Suprapubic skin (tissue), 4 donors: ENCODE measurements at regions not wholly inside any gene's neighbourhood (a gene's known extent, or its start where the extent isn't known, plus 50 kb on each side); places are given as distances from the start of the nearest gene placed in this dataset.

Source experiments
- DNase-seq, 2 donors: peaks; one replicate each; pipeline ENCODE4 v3.0.0-alpha.2; 2019; ENCODE audit warnings: low spot score in 2 of 2
- H3K27ac ChIP-seq: fragments of 200-600 bp; sonication (generic); one replicate; pipeline ENCODE4 v1.5.1; 2019
- H3K27me3 ChIP-seq: fragments of 200-600 bp; sonication (generic); one replicate; pipeline ENCODE4 v1.5.1; 2019
- H3K36me3 ChIP-seq: fragments of 200-600 bp; sonication (generic); one replicate; pipeline ENCODE4 v1.5.1; 2019
- H3K4me1 ChIP-seq: fragments of 200-600 bp; sonication (generic); one replicate; pipeline ENCODE4 v1.5.1; 2019
- H3K4me3 ChIP-seq: fragments of 200-600 bp; sonication (generic); one replicate; pipeline ENCODE4 v1.5.1; 2019; ENCODE audit warnings: mild to moderate bottlenecking
- H3K9me3 ChIP-seq: fragments of 200-600 bp; sonication (generic); one replicate; pipeline ENCODE4 v1.5.1; 2019
- EP300 ChIP-seq: sonication (generic); formaldehyde crosslinking; IDR thresholded peaks from one replicate; pipeline ENCODE4 v1.6.1; 2017; ENCODE audit warnings: antibody characterized with exemption
- POLR2A ChIP-seq, 2 donors: fragments of 450-650 bp; IDR thresholded peaks; one replicate each; pipeline ENCODE4 v1.6.1; 2017; ENCODE audit warnings: antibody characterized with exemption in 2 of 2, mild to moderate bottlenecking in 2 of 2, moderate library complexity in 2 of 2
- POLR2AphosphoS5 ChIP-seq, 3 donors: sonication (generic); formaldehyde crosslinking; IDR thresholded peaks; one replicate each; pipeline ENCODE4 v1.6.1; 2017; ENCODE audit warnings: antibody characterized with exemption in 3 of 3
- WGBS: methylation state at CpG from one replicate; pipeline ENCODE4 v1.1.5; 2018; 5-methylcytosine and 5-hydroxymethylcytosine counted together
- TF ChIP-seq, protein P1 (sequence below), 2 donors: fragments of 200-600 bp in 1 of 2; fragments of 450-650 bp in 1 of 2; sonication (generic) in 1 of 2; IDR thresholded peaks; one replicate each; pipeline ENCODE4 v1.5.1; 2016 to 2019; ENCODE audit warnings: antibody characterized with exemption in 2 of 2, mild to moderate bottlenecking in 1 of 2, moderate library complexity in 1 of 2

DNA sequence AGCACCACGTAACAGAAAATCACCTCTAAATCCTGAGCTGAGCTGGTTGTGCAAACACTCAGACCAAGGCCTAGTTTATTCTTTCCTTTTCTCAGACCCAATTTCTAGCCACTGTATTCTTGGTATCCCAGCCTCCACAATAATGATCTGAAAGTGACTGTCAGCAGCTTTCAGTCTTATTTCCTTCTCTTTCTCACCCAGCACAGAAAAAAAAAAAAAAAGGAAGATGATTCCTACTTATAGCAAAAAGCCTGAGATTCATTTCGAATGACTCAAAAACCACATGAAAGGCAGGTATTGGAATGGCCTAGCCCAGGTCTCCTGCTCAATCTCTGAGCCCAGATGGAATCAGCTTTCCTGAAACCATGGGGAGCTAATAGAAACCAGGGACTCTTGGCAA, 298.6 kb upstream of the PPFIA2 start:
- H3K36me3 ChIP-seq = no peaks in the 10 kb centered on the region
- 55% methylated on average over 2 of the region's 2 CpGs for WGBS
- TF ChIP-seq POLR2AphosphoS5 (IDR thresholded peaks at IDR 0.05) (no peak), POLR2A (IDR thresholded peaks at IDR 0.05) (no peak), EP300 (no peak)
- TF ChIP-seq, protein P1, sequence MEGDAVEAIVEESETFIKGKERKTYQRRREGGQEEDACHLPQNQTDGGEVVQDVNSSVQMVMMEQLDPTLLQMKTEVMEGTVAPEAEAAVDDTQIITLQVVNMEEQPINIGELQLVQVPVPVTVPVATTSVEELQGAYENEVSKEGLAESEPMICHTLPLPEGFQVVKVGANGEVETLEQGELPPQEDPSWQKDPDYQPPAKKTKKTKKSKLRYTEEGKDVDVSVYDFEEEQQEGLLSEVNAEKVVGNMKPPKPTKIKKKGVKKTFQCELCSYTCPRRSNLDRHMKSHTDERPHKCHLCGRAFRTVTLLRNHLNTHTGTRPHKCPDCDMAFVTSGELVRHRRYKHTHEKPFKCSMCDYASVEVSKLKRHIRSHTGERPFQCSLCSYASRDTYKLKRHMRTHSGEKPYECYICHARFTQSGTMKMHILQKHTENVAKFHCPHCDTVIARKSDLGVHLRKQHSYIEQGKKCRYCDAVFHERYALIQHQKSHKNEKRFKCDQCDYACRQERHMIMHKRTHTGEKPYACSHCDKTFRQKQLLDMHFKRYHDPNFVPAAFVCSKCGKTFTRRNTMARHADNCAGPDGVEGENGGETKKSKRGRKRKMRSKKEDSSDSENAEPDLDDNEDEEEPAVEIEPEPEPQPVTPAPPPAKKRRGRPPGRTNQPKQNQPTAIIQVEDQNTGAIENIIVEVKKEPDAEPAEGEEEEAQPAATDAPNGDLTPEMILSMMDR (IDR thresholded peaks at IDR 0.05) = no peak
- DNase-seq = no peak
- no peak overlapping the region for H3K27ac ChIP-seq
- no peaks in the 10 kb centered on the region for H3K27me3 ChIP-seq
- H3K4me1 ChIP-seq = no peaks in the 10 kb centered on the region
- H3K9me3 ChIP-seq = no peaks in the 10 kb centered on the region
- no peak overlapping the region for H3K4me3 ChIP-seq

DNA sequence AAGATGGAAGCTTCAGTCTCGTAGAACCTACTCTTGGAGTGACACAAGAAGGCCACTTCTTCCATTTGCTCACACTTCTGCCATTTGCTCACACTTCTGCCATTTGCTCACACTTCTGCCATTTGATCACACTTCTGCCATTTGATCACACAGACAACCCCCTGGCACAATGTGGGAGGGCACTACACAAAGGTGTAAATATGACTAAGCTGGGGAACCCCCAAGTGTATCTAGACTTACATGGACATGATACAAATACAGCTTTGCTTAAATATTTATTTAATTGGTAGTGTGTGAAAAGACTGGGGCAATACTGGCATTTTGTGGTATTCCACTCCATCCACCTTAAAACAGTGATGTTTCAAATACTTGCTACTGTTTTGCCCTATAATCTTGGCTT, 296.2 kb upstream of the PPFIA2 start:
- no peak for DNase-seq
- Histone ChIP-seq H3K4me1 (no peaks in the 10 kb centered on the region), H3K27me3 (no peaks in the 10 kb centered on the region), H3K36me3 (no peaks in the 10 kb centered on the region), H3K27ac (no peak overlapping the region), H3K4me3 (no peak overlapping the region), H3K9me3 (no peaks in the 10 kb centered on the region)
- TF ChIP-seq, protein P1 (IDR thresholded peaks at IDR 0.05) = no peak
- 38% methylated on average over 1 of the region's 1 CpG for WGBS

DNA sequence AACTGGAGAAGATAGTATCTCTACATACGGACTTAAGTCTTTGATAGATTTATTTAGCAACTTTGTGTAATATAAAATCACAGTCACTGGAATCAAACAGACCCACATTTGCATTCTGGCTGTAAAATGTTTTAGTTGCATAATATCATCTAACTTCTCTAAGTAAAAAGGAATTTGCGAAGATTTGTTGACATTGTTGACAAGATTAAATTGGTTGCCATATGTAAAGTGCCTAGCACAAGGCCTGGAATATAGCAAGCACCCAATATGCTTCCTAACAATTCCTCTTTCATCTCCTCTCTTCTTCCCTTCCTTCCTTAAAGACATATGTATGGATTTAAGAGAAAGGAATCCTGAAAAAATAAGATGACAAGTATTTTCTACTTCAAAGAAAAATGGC, 295.4 kb upstream of the PPFIA2 start:
- 55% methylated on average over 2 of the region's 2 CpGs for WGBS
- no peak overlapping the region for H3K4me3 ChIP-seq
- no peaks in the 10 kb centered on the region for H3K36me3 ChIP-seq
- no peaks in the 10 kb centered on the region for H3K9me3 ChIP-seq
- no peak for DNase-seq
- no peaks in the 10 kb centered on the region for H3K27me3 ChIP-seq
- no peaks in the 10 kb centered on the region for H3K4me1 ChIP-seq
- TF ChIP-seq, protein P1 (IDR thresholded peaks at IDR 0.05) = no peak
- TF ChIP-seq POLR2A (IDR thresholded peaks at IDR 0.05) (no peak), POLR2AphosphoS5 (IDR thresholded peaks at IDR 0.05) (no peak), EP300 (no peak)
- H3K27ac ChIP-seq = no peak overlapping the region

DNA sequence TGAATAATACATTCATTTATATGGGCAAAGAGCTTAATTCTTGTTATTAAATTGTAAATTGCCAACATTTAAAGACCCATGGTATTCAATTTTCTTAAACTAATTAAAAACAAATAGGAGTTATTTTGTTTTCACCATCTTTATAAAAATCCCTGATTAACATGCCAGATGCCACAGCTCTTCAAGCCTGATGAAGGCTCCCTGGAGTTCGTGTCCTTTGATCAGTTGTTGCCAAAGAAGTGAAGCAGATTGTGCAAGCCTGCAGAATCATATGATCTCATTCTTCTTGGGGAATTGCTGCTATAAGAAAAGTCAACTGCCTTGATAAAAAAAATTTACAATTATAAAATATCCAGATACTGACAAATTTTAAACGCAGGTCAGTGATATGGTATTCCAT, 288.3 kb upstream of the PPFIA2 start:
- no peaks in the 10 kb centered on the region for H3K4me1 ChIP-seq
- H3K4me3 ChIP-seq = no peak overlapping the region
- TF ChIP-seq EP300 = no peak
- TF ChIP-seq POLR2A (IDR thresholded peaks at IDR 0.05) = no peak
- no peak for TF ChIP-seq POLR2AphosphoS5 (IDR thresholded peaks at IDR 0.05)
- TF ChIP-seq, protein P1 (IDR thresholded peaks at IDR 0.05) = no peak
- no peaks in the 10 kb centered on the region for H3K9me3 ChIP-seq
- whole genome bisulfite sequencing = 54% methylated on average over 2 of the region's 2 CpGs
- DNase-seq = no peak
- no peaks in the 10 kb centered on the region for H3K27me3 ChIP-seq
- H3K36me3 ChIP-seq = no peaks in the 10 kb centered on the region
- no peak overlapping the region for H3K27ac ChIP-seq

DNA sequence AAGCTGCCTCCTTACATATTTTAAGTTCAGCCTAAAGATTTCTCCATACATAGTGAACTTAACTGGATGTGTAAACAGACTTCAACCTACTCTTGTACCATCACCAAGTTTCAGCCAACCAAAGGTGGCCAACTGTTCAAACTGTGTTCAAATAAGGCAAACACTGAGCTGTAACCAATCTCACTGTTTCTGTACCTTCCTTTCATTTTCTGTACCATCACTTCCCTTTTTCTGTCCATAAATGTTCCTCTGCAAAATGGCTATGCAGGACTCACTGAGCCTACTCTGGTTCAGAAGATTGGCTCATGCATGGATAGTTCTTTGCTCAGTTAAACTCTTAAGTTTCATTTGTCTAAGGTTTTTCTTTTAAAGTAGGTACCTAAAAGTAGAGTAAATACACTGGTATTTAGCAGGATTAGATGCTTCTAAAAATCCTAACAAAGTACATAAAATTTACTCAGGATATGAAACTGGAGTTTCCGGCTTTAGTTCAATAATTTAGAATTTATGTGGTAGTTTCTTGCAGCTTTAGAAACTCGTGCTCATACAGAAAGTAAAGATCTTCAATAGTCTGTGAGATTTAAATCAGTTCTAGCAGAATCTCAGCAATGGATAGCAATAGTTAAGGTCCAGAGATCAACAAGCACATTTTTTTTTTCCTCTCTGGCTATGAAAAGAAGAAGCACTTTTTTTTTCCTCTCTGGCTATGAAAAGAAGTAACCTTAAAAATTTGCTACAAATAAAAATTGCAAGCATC, 282.0 kb upstream of the PPFIA2 start:
- no peak for DNase-seq
- Histone ChIP-seq H3K9me3 (no peaks in the 10 kb centered on the region), H3K4me3 (no peak overlapping the region), H3K27ac (no peak overlapping the region), H3K4me1 (no peaks in the 10 kb centered on the region), H3K36me3 (no peaks in the 10 kb centered on the region), H3K27me3 (no peaks in the 10 kb centered on the region)
- WGBS = 73% methylated on average over 2 of the region's 2 CpGs
- TF ChIP-seq, protein P1 (IDR thresholded peaks at IDR 0.05) = no peak
- no peak for TF ChIP-seq POLR2A (IDR thresholded peaks at IDR 0.05)
- TF ChIP-seq EP300 = no peak
- no peak for TF ChIP-seq POLR2AphosphoS5 (IDR thresholded peaks at IDR 0.05)
